C4-2B (cell line): ENCODE measurements at regions not wholly inside any gene's neighbourhood (a gene's known extent, or its start where the extent isn't known, plus 50 kb on each side); places are given as distances from the start of the nearest gene placed in this dataset.

Experiments
- CTCF ChIP-seq: fragments of 450-650 bp; conservative IDR thresholded peaks from 2 replicates; pipeline ENCODE4 v1.5.1; 2017; ENCODE audit warnings: mild to moderate bottlenecking
- ZFX ChIP-seq: fragments of 450-650 bp; IDR thresholded peaks from 2 replicates; pipeline ENCODE4 v1.6.1; 2017

GRCh38 chr11:80103142-80103859, 662.5 kb upstream of the TENM4 start:
- TF ChIP-seq CTCF (no peak), ZFX (no peak)
